ENCODE measurements at regions not wholly inside any gene's neighbourhood (a gene's known extent, or its start where the extent isn't known, plus 50 kb on each side); places are given as distances from the start of the nearest gene placed in this dataset.

DNA sequence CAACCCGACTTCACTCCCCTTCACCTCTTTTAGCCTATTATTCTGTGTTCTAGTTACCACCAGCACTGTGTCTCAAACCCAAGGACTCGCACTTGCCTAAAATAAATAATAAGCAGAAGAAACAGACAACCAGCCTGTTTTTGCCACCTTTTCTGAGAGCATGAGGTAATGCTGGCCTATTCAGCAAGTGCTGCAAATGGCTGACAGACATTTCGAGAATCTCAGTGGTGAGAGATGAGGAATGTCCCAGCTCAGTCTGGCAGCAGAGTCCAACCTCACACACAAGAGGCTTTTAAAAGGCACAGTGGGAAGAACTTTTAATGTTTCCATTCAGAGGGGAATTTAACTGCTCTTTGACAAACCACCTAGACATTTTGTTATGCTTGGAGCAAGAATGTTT, 143.3 kb upstream of the GMNC start:
- H3K27ac ChIP-seq (ENCODE audit: low read depth in 2 of 2, low read length in 1 of 2): no peak overlapping the region
- CTCF ChIA-PET: no interaction called here
- no peak overlapping the region for H3K9ac ChIP-seq
- no peak overlapping the region for H3K4me2 ChIP-seq
- 5% methylated on average over 3 of the region's 3 CpGs for WGBS (ENCODE audit: low lambda C conversion rate)
- no peaks in the 10 kb centered on the region for H3K9me3 ChIP-seq
- H4K20me1 ChIP-seq (ENCODE audit: insufficient read depth): no peaks in the 10 kb centered on the region
- no peaks in the 10 kb centered on the region; a peak in 1 of 4 replicates for H3K4me1 ChIP-seq (ENCODE audit: control insufficient read depth in 1 of 2, insufficient read depth in 2 of 2, low read depth in 1 of 2, low read length in 1 of 2)
- no peaks in the 10 kb centered on the region for H3K36me3 ChIP-seq (replicated peaks in 1 of 2; ENCODE audit: control insufficient read depth in 1 of 2, insufficient read depth in 2 of 2, low read length in 1 of 2)
- no peaks in the 10 kb centered on the region for H3F3A ChIP-seq (replicated peaks; ENCODE audit: insufficient read depth)
- H3K4me3 ChIP-seq (ENCODE audit: low read depth in 2 of 2, low read length in 1 of 2): no peak overlapping the region
- POLR2A ChIA-PET: no interaction called here
- TF ChIP-seq, protein P1, sequence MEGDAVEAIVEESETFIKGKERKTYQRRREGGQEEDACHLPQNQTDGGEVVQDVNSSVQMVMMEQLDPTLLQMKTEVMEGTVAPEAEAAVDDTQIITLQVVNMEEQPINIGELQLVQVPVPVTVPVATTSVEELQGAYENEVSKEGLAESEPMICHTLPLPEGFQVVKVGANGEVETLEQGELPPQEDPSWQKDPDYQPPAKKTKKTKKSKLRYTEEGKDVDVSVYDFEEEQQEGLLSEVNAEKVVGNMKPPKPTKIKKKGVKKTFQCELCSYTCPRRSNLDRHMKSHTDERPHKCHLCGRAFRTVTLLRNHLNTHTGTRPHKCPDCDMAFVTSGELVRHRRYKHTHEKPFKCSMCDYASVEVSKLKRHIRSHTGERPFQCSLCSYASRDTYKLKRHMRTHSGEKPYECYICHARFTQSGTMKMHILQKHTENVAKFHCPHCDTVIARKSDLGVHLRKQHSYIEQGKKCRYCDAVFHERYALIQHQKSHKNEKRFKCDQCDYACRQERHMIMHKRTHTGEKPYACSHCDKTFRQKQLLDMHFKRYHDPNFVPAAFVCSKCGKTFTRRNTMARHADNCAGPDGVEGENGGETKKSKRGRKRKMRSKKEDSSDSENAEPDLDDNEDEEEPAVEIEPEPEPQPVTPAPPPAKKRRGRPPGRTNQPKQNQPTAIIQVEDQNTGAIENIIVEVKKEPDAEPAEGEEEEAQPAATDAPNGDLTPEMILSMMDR (IDR thresholded peaks at IDR 0.05): no peak
- no peak for TF ChIP-seq FOSL2 (IDR thresholded peaks at IDR 0.05; ENCODE audit: borderline replicate concordance, low read depth)
- TF ChIP-seq, protein P2, sequence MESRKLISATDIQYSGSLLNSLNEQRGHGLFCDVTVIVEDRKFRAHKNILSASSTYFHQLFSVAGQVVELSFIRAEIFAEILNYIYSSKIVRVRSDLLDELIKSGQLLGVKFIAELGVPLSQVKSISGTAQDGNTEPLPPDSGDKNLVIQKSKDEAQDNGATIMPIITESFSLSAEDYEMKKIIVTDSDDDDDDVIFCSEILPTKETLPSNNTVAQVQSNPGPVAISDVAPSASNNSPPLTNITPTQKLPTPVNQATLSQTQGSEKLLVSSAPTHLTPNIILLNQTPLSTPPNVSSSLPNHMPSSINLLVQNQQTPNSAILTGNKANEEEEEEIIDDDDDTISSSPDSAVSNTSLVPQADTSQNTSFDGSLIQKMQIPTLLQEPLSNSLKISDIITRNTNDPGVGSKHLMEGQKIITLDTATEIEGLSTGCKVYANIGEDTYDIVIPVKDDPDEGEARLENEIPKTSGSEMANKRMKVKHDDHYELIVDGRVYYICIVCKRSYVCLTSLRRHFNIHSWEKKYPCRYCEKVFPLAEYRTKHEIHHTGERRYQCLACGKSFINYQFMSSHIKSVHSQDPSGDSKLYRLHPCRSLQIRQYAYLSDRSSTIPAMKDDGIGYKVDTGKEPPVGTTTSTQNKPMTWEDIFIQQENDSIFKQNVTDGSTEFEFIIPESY (IDR thresholded peaks at IDR 0.05; ENCODE audit: borderline replicate concordance, low read depth): no peak
- TF ChIP-seq, protein P3, sequence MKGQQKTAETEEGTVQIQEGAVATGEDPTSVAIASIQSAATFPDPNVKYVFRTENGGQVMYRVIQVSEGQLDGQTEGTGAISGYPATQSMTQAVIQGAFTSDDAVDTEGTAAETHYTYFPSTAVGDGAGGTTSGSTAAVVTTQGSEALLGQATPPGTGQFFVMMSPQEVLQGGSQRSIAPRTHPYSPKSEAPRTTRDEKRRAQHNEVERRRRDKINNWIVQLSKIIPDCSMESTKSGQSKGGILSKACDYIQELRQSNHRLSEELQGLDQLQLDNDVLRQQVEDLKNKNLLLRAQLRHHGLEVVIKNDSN (IDR thresholded peaks at IDR 0.05; ENCODE audit: borderline replicate concordance, low read depth): no peak
- no peak for TF ChIP-seq TCF12 (IDR thresholded peaks at IDR 0.05)
- TF ChIP-seq SMC3 (IDR thresholded peaks at IDR 0.05; ENCODE audit: low read depth, low read length): no peak
- no peak for TF ChIP-seq EP300 (IDR thresholded peaks at IDR 0.05; ENCODE audit: borderline replicate concordance in 1 of 2, low read depth in 1 of 2, low read length in 1 of 2)
- TF ChIP-seq MEF2A (IDR thresholded peaks at IDR 0.05; ENCODE audit: borderline replicate concordance, low read depth): no peak
- no peak for TF ChIP-seq SIN3A (IDR thresholded peaks at IDR 0.05; ENCODE audit: borderline replicate concordance, low read depth, low read length)
- TF ChIP-seq MXI1 (IDR thresholded peaks at IDR 0.05; ENCODE audit: low read depth, low read length): no peak
- TF ChIP-seq RCOR1 (IDR thresholded peaks at IDR 0.05; ENCODE audit: low read length): no peak
- no peak for TF ChIP-seq POLR2AphosphoS5 (IDR thresholded peaks at IDR 0.05; ENCODE audit: low read depth, low read length)
- no peak for TF ChIP-seq RAD21 (IDR thresholded peaks at IDR 0.05; ENCODE audit: low read length)
- TF ChIP-seq FOXM1 (IDR thresholded peaks at IDR 0.05; ENCODE audit: low read depth): no peak
- TF ChIP-seq NFIC (IDR thresholded peaks at IDR 0.05; ENCODE audit: borderline replicate concordance): no peak
- no peak for TF ChIP-seq RXRA (IDR thresholded peaks at IDR 0.05; ENCODE audit: borderline replicate concordance, low read depth)
- no peak for DNase-seq
- H3K27me3 ChIP-seq (ENCODE audit: insufficient read depth): no peaks in the 10 kb centered on the region
- H2AFZ ChIP-seq (ENCODE audit: low read depth): no peak overlapping the region
- H3K79me2 ChIP-seq (ENCODE audit: insufficient read depth): no peaks in the 10 kb centered on the region
- no peaks in the 10 kb centered on the region for H3K9me2 ChIP-seq
